GM20000 (cell line): ENCODE measurements at regions not wholly inside any gene's neighbourhood (a gene's known extent, or its start where the extent isn't known, plus 50 kb on each side); places are given as distances from the start of the nearest gene placed in this dataset.

Experiments used
- DNase-seq: peaks from one replicate; pipeline ENCODE4 v3.0.0; 2012; ENCODE audit warnings: low spot score
- TF ChIP-seq, protein P1 (sequence below): IDR thresholded peaks from 2 replicates; pipeline ENCODE4 v1.5.1; 2012; ENCODE audit warnings: mild to moderate bottlenecking, control low read depth; ENCODE audit errors: extremely low read depth, missing control alignments

DNA sequence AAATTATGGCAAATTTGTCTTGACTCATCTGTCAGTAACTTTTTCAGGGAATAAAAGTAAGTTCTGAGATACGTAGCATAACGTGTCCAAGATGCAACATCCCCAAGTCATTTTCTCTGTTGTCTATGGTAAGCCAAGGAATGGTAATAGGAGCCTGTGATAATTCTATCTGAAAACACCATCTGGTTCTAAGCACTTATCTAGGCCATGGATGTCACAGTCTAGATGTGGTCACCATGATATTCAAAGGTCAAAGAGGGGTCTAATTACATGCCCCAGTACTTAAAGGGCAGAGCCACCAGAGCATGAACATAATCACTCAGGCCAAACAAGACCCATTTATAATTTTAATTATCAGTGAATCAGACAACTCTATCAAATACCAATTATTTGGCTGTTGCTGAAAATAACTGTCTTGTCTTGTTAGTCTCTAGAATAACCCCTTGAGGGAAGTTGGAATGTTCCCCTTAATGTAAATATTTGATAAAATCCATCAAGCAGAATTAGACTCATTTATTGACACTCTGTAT lies 225.1 kb upstream of the MPPED2 start:
- TF ChIP-seq, protein P1, sequence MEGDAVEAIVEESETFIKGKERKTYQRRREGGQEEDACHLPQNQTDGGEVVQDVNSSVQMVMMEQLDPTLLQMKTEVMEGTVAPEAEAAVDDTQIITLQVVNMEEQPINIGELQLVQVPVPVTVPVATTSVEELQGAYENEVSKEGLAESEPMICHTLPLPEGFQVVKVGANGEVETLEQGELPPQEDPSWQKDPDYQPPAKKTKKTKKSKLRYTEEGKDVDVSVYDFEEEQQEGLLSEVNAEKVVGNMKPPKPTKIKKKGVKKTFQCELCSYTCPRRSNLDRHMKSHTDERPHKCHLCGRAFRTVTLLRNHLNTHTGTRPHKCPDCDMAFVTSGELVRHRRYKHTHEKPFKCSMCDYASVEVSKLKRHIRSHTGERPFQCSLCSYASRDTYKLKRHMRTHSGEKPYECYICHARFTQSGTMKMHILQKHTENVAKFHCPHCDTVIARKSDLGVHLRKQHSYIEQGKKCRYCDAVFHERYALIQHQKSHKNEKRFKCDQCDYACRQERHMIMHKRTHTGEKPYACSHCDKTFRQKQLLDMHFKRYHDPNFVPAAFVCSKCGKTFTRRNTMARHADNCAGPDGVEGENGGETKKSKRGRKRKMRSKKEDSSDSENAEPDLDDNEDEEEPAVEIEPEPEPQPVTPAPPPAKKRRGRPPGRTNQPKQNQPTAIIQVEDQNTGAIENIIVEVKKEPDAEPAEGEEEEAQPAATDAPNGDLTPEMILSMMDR = no peak
- DNase-seq = no peak

DNA sequence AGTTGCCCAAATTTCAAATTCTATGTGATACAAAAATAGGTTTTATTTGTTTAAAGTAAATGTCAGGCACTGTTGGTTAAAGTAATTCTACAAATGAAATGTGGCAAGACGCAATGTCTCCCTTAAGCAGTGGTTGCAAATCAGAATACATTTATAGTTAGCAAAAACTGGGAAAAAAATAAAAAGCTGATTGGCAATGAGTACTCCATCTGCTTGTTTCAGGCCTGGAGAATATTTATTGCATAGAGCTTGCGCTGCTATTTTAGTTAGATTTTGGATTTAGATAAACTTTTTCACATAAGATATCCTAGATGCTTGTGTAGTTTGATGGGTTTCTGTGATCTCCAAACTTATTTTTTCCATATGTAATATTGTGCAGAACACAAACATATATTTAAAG lies 224.0 kb upstream of the MPPED2 start:
- TF ChIP-seq, protein P1 = no peak
- DNase-seq = no peak

DNA sequence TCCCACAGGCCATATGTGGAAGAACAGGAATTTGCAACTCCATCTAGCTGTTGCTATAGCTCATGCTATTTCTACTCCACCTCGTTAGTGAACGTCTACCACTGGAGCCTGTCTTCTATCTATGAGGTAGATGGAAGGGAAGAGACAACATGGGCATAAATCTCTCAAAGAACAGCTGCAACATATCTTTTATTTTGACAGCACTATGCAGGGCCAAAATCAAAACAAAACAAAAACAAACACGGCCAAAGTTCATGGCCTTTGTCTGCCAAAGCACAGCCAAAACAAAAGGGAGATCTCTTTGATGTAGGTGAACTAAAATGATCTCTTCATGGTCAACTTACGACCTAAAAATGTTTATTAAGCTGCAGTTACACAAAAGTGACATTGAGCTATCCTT lies 215.2 kb upstream of the MPPED2 start:
- no peak for DNase-seq
- TF ChIP-seq, protein P1 = no peak

DNA sequence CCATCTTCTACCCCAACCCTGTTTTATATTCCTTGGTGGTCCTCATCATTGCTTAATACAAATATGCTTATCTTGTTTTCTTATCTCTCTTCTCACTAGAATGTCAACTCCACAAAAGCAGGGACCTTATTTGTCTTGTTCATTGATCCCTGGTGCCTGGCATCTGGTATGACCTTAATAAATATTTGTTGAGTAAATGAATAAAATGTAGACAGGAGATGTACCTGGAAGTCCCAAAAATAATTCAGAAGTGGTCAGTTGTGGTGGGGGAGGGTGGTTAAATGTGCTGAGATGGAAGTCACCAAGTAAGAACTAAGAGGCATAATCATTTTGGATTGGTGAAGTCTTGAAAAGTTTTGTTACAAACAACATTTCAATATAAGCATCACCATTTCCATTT lies 214.8 kb upstream of the MPPED2 start:
- TF ChIP-seq, protein P1 = no peak
- no peak for DNase-seq

DNA sequence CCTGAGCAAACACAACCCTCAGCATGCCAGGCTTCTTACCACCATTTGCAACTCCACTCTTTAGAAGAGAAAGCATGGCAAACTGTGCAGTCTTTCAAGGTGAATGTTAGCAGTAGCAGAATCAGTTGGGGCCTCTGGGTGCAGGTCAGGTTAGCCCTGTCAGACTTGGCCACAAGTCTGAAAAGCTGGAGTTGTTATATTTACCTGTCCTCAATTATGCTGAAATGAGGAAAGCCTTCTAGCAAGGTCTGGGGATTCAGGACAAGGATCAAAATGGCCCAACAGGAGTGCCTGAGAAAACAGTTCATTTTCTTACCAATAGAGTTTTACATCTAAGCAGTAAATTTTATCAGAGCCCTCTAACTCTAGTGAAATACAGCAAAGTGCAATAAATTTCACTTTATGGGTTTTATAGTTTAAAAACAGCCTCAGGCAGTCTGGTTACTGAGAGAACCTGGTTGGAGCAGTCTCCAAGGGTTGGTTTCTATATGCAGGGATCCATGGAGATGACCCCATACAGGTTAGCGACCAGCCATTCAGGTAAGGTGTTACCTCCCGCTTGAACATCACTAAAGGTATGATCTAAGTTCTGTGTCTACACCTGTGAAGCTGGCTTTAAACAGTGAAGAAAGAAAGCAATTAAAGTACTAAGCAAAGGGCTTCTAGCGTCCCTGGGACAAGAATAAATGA lies 212.5 kb upstream of the MPPED2 start:
- TF ChIP-seq, protein P1 = no peak

DNA sequence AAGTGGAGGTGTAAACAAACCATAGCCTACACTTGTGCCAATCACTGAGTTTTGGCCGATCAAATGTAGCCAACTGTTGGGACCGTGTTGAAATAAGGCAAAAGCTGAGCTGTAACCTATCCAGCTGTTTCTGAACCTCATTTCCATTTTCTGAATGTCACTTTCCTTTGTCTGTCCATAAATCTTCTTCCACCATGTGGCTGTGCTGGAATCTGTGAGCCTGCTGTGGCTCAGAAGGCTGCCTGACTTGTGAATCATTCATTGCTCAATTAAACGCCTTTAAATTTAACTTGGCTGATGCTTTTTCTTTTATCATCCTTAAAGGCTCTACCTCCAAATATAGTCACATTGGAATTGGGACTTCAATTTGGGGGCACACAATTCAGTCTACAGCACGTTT lies 203.1 kb upstream of the MPPED2 start:
- TF ChIP-seq, protein P1 = no peak
- no peak for DNase-seq

More for the DNA sequence above, 212.5 kb upstream of the MPPED2 start:
- DNase-seq = no peak

DNA sequence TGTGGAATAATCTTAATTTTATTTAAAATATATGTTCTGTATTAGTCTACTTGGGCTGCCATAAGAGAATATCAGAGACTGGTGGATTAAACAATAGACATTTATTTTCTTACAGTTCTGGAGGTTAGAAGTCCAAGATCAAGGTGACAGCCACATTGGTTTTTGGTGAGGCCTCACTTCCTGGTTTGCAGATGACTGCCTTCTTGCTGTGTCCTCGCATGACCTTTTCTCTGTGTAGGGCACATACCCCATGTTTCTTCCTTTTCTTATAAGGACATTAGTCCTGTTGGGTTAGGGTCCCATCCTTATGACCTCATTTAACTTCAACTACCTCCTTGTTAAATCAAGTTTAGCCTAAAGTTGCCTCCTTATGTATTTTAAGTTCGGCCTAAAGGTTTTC lies 202.7 kb upstream of the MPPED2 start:
- TF ChIP-seq, protein P1 = no peak
- no peak for DNase-seq
